ENCODE measurements at regions not wholly inside any gene's neighbourhood (a gene's known extent, or its start where the extent isn't known, plus 50 kb on each side); places are given as distances from the start of the nearest gene placed in this dataset.

DNA sequence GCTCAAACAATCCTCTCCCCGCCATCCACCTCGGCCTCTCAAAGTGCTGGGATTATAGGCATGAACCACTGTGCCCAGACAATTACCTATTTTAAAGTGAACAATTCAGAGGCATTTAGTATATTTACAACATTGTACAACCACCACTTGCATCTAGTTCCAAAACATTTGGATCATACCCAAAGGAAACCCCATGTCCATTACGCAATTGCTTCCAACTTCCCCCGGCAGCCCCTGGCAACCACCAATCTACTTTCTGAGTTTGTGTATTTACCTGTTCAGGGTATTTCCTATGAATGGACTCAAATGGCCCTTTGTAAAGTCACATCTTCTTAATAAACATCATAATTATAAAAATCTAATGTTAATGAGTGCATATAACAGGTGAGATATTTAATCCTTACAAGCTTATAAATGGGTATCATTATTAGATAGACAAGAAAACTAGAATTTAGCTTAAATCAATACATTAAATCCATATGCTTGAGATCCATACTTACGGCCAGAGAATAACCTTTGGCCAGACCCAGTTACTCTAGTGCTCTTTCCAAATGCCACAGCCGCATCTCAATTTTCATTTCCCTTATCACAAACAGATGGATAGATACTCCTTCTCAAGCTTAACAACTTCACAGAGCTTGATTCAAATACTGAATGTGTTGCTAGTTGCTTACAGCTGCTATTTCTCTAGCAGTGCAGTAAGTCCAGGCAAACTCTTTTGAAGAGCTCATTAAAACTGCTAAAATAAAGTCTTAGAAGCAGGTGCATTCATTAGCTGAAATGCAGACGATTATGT, 133.4 kb upstream of the MKLN1 start:
- TF ChIP-seq, protein P1, sequence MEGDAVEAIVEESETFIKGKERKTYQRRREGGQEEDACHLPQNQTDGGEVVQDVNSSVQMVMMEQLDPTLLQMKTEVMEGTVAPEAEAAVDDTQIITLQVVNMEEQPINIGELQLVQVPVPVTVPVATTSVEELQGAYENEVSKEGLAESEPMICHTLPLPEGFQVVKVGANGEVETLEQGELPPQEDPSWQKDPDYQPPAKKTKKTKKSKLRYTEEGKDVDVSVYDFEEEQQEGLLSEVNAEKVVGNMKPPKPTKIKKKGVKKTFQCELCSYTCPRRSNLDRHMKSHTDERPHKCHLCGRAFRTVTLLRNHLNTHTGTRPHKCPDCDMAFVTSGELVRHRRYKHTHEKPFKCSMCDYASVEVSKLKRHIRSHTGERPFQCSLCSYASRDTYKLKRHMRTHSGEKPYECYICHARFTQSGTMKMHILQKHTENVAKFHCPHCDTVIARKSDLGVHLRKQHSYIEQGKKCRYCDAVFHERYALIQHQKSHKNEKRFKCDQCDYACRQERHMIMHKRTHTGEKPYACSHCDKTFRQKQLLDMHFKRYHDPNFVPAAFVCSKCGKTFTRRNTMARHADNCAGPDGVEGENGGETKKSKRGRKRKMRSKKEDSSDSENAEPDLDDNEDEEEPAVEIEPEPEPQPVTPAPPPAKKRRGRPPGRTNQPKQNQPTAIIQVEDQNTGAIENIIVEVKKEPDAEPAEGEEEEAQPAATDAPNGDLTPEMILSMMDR (IDR thresholded peaks at IDR 0.05): no peak
- TF ChIP-seq EP300 (IDR thresholded peaks at IDR 0.05): peak in 1 of 2 donors; percentile 42

Measured in tibial nerve (tissue), 4 donors.